ENCODE measurements at regions not wholly inside any gene's neighbourhood (a gene's known extent, or its start where the extent isn't known, plus 50 kb on each side); places are given as distances from the start of the nearest gene placed in this dataset.
"Not testable (repeated sequence)": the region's sequence is repeated elsewhere in the genome, so short reads cannot be mapped to it uniquely, and the experiment has no call there.

DNA sequence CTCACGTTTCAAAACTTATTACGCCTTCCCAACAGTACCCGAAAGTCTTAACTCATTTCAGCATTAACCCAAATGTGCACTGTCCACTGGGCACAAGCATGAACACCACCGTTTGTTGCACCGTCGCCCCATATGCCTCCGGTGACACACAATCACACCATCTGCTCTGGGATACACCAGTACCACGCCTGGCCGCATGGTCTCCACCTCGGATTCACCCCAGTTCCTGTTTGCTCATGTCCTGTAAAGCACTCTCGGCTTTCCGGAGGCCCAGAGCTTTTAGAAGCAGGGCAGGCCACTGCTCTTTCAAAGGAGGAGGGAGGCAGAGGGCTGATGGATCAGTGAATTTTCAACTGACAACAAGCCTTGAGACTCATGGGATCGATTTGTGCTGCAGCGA is 1570.0 kb upstream of the DEFB115 start:
- DNase-seq: no peak
- intact Hi-C loops (cut with DNase I): no loop called here
- ATAC-seq: no peak

DNA sequence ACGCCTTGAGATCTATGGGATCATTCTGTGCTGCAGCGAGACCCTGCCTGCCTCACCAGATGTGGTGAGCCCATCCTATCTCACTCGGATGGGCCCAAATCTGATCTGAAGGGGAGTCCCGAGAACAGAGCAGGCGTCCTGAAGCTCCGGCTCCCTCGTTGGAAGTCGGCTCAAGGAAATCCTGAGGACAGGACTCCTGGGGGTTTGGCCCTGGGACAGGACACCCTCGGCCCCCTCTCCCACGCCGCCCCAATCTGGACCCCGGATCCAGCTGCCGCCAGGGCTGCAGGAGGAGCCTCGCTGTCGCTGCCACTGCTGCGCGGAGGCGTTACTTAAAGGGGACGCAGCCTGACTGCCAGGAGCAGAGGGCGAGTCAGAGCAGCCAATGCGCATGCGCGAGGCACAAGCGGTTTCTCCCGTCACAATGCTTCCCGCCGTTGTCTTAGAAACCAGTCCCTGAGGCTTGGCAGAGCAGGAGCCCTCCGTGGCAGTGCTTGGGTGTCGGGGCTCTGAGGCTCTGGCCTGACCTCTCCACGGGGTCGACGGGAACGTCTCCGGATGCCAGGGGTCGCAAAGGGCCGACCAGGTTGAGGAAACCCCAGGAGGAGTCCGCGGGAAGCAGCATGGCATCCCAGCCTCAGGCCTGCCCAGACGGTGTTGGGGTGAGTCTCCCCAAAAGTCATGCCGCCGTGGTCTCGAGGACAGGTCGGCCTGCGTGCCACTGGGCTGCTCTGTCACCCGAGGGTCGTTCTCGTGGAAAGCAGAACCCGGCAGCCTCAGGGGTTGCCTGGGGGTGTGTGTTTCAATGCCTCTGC is 1567.8 kb upstream of the DEFB115 start:
- ATAC-seq (peak in 1 of 2 donors; percentile 36), DNase-seq (peak; percentile 31)
- intact Hi-C loops (cut with DNase I): no loop called here

DNA sequence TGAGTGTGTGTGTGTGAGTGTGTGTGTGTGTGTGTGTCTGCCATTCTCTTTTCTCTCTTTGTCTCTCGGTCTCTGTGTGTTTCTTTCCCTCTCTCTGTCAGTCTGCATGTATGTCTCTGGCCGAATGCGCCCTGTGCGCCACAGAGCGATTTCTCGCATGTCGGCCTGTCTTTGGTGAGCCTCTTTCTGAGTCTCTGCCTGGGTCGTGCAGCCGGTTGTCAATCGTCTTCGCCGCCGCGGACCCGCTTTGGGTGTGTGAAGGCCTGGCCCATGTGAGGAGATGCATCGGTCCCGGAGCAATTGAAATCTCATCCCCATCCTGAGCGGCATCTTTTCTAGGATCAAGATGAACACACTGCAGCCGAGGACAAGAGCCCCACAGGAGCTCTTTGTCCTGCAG is 1567.2 kb upstream of the DEFB115 start:
- no peak for DNase-seq
- ATAC-seq: no peak
- intact Hi-C loops (cut with DNase I): no loop called here

DNA sequence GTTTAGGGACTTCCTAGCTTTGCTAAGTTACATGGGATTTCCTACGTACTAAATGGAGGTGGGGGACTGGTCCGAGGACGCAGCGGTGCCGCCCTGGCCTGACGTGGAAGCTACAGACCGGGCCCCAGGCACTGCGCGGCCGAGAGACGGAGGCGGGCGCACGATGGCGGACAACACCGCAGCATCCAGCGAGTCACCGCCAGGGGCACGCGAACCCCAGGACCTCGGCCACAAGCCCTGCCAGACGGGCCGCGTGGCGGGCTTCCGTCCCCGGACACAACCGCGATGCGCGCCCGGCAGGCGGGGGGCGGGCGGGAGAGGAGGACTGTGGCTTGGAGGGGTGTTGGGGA is 1516.9 kb upstream of the DEFB115 start:
- DNase-seq (no peak), ATAC-seq (no peak)
- intact Hi-C loops (cut with DNase I): no loop called here

DNA sequence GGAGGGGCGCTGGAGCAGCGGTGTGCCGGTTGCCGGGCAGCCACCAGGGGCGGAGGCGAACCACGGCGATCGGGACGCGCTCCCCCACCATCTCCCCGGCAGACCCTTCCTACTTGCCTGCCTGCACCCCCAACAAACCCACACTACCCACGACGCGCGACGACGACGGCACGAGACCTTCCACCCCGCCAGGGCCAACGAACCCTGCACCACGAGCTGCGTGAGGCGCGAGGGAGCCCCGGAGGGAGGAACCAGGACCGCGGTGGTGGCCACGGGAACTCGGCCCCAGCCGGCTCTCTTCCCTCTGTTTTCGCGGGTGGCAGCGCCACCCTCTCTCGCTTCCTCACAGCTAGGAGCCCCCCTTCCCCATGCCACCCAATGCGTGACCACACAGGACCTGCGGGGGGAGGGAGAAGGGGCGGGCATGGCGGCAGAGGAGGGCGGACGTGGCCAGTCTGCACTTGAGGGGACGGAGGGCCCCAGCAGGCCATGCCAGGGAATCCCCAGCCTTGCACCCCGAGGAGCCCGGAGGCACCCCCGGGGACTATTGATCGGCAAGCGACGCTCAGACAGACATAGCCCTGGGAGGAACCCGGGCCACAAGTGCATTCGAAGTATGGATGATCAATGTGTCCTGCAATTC is 1516.4 kb upstream of the DEFB115 start:
- intact Hi-C loops (cut with DNase I): no loop called here
- no peak for ATAC-seq
- no peak for DNase-seq

DNA sequence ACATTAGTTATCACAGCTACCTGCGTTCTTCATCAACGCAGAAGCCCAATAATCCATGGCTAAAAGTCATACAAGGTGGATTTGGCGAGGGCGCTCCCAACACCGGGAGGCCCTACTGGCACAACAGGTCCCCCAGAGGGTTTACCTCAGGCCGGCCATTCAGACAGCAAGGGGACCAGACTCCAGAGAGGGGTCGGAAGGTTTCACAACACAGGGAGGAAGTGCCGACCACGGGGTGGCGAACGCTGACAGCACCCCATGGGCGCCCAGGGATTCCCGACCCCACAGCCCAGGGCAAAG is 1515.9 kb upstream of the DEFB115 start:
- ATAC-seq: no peak
- intact Hi-C loops (cut with DNase I): no loop called here
- DNase-seq: no peak

DNA sequence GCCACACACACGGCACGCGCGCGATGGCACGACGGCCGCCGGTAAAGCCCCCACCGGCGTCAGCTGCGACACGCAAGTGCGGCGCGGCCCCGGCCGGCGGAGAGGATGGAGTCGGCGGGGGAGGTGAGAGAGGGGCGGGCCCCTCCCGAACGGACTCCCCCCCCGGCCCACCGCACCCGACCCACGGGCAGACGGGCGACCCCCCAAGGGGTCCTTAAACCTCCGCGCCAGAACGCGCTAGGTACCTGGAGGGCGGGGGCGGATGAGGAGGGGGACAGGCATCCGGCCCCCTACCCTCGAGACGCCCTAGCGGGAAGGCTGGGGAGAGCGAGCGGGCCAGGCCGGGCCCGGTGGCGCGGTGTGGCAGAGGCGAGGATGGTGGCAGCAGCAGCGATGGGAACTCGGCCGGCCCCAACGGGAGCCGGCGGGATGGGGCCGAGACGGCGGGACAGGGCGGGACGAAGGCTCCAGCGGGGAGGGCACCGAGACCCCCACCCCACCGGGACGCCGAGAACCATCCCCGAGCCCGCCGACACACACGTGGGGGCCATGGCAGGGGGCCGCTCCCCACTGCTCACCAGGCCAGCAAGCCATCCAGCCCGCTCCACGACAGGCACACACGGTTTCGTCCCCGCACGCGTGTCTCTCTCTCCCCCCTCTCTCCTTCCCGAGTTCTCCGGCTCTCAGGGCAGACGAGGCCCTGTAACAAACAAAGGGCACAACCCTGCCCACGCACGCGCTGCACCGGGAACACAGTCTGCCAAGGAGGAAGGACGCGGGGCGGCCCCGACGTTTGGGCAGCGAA is 1515.4 kb upstream of the DEFB115 start:
- ATAC-seq (peak in 1 of 2 donors; percentile 15), DNase-seq (no peak)
- intact Hi-C loops (cut with DNase I): no loop called here

DNA sequence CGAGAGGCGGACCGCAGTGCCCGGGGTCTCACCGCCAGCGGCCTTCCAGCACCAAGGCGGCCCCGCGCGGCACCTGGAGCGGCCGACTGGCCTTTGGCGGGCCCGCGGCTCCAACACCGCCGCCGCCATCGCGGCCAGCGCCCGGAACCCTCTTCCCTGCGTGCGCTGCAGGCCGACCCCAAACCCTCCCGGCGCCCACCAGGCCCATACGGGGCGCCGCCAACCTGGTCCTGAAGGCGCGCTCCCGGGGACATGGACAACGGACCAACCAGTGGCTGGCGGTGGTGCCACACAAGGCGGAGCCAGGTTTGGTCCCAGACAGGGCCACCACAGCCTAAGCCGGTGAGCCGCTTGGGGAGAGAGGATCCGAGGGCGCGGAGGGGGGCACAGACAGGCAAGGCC is 1514.8 kb upstream of the DEFB115 start:
- DNase-seq: no peak
- intact Hi-C loops (cut with DNase I): no loop called here
- ATAC-seq: no peak

DNA sequence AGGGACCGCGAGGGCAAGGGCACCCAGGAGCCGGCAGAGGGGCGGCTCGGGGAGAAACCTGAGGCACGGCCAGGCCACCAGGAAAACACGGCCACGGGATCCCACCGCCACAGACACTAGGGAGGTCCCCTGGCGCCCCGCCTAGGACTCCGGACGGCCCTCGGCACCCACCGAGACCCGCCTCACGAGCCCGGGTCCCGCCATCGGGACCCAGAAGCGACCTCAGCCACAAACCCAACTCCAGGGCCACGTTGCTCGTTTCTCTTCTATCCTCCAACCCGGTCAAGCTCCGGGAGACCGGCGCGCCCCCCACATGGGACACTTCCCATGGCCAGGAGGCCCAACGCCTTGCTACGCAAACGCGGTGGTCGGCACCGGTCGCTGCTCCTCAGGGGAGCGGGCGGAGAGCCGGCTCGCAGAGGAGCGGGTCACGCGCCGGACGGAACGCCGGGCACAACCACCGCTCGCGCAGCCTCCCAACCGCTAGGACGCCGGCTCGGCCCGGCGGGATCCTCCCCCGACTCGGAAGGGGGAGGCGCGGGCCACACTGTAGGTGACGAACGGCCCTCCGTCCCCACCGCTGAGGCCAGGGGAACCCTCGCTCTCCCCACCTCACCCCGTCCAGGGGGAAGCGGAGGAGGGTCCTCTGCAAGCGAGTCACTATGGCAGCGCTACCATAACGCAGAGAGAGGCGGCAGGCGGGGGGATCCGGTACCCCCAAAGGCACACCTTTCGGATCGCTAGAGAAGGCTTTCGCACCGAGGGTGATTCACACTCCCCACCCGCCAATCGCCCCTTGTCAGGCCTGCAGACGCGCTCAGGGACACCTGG is 1514.1 kb upstream of the DEFB115 start:
- intact Hi-C loops (cut with DNase I): no loop called here
- ATAC-seq (no peak), DNase-seq (no peak)

DNA sequence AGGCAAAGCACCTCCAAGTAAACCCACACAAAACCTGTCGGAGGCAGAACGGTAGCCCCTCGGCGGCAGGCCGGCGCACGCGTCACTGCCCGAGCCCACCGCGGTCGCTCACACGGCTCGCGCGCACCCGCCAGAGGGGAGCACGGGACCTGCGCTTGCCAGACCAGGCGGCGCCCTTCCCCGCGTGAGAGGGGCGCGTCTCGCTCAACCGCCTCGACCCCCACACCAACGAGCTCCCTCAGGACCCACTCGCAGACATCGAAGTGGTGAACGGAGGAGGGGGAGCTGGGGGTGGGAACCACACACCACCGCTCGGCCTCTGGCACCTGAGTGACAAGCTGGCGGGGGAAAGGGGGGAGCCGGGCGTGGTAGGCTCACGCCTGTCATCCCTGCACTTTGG is 1513.4 kb upstream of the DEFB115 start:
- no peak for DNase-seq
- ATAC-seq: no peak
- intact Hi-C loops (cut with DNase I): no loop called here

DNA sequence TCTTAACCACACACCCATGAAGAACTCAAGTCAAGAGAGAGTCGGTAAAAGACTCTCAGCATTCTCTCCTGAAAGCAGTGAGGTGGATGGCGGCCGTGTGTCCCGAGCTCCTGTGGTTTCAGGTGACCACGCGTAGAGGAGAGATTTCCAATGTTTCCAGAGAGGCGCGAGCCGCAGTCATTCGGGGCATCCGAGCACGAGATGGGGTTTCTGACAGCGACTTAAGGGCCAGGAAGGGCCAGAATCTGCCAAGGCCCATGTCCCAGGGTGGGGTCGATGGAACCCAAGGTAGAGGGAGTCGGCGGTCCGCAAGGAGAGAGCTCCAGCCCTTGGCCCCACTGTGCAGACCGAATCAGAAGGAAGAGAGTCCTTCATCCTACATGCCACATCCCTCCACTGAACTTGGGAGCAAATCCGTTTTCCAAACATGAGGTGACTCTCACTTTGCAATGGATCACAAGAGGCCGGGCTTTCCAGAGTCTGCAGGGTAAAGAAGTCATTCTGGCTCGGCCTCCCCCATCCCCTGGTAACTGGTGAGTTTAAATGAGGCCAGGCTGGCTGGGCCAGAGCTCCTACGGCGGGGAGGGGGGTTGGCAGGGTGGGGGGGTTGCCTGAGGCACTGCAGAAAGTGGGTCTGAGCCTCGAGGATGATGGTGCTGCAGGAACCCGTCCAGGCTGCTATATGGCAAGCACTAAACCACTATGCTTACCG is 1511.8 kb upstream of the DEFB115 start:
- intact Hi-C loops (cut with DNase I); DNase-seq; ATAC-seq: not testable (repeated sequence)

DNA sequence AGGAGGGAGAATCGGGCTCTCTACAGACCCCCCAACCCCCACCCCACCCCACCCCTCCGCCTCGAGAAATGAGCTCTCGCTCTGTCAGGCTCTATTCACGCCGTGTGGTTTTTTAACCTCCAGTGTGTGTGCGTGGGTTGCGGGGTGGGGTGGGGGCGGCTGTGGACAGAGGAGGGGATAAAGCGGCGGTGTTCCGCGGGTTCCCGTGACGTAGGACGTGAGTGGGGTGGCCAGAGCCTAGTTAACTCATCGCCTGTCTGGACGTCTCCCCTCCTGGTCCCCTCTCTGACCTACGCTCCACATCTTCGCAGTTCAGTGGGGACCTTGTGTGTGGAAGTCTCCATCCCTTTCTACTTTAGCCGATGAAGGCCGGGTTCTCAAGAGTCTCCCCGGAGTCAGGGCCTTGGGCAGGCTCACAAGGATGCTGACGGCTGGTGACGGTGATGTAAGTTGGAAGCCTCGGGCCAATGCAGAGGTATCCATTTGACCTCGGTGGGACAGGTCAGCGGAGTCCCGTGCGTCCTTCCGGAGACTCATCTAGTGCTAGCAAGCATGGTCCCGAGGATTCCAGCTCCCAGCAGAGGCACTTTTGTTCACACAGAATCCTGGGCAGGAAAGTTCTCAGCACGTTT is 1507.1 kb upstream of the DEFB115 start:
- ATAC-seq: no peak
- no peak for DNase-seq
- intact Hi-C loops (cut with DNase I): no loop called here

DNA sequence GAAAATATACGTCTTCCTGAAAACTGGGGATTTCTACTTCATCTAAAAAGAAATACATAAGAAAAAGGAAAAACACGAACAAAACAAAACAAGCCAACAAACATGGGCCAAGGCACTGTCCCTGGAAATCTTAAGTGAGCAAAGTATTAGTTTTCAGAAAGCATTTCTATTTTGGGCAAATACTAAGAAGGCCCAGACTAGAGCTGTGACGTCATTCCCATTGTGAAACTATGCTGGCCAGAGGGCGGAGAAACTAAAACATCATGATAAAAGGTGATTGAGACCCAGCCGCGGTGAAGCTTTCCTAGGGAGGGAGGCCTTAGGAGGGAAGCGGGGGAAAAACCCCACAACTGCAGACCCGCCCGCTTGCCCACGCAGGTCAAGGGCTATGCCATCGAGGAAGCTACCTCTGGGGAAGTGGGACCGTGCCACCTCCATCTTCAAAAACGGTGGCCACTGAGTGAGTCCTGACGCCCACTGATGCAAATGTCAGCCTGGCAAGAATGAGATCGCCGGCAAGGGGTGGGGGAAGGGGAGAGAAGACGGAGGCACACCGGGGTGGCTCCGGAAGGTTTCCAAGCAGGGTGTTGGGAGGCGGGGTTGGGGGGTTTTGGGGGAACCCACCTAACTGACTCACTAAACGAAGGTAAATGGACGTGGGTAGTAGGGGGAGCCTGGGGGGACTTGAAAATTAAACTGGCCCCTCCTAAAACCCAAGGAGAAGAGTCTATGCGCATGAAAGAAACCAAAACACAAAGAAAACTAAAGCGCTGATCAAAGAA is 1504.6 kb upstream of the DEFB115 start:
- intact Hi-C loops (cut with DNase I); ATAC-seq; DNase-seq: not testable (repeated sequence)

DNA sequence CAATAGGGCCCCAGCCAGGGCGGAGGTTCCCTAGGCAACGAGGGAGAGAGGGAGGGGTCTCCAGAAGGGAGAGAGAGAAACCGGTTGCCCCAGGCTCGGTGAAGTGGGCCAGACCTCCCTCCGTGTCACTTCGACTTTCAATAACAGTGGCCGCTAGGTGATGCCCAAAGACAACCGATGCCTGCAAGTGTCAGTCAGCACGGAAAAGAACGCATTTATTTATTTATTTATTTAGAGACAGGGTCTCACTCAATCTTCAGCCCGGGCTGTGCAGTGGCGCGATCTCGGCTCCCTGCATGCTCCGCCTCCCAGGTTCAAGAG is 1504.1 kb upstream of the DEFB115 start:
- intact Hi-C loops (cut with DNase I); DNase-seq; ATAC-seq: not testable (repeated sequence)

DNA sequence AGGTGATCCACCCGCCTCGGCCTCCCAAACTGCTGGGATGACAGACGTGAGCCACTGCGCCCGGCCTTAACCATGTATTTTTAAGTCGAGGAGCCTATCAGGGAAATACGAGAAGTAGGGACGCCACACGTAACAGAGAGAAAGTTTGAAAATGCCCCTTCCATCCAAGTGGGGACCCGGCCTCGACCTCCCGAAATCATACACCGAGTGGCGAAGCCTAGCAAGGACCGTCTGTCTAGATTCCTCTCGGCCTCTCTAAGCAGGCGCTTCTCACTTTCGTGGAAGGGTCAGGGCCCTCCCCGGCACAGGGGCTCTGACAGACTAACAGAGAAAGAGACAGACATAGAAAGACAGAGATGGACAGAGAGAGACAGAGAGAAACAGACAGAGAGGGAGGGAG is 1503.6 kb upstream of the DEFB115 start:
- DNase-seq; ATAC-seq; intact Hi-C loops (cut with DNase I): not testable (repeated sequence)

DNA sequence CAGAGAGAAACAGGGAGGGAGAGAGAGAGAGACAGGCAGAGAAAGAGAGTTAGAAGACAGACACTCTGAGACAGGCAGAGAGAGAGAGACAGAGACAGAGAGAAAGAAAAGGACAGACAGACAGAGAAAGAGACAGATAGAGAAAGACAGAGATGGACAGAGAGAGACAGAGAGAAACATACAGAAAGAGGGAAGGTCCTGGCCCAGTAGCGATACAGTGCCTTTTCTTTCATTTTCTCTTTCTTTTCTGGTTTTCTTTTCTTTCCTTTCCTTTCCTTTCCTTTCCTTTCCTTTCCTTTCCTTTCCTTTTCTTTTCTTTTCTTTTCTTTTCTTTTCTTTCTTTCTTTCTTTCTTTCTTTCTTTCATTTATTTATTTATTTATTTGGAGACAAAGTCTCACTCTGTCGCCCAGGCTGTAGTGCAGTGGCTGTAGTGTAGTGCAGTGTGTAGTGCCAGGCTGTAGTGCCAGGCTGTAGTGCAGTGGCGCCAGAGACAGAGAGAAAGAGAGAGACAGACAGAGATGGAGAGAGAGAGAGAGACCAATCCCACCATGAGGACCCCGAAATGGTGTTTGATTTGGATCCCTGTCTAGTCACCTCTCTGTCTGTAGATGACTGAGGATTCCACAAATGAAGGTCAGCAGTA is 1501.5 kb upstream of the DEFB115 start:
- intact Hi-C loops (cut with DNase I); DNase-seq; ATAC-seq: not testable (repeated sequence)

DNA sequence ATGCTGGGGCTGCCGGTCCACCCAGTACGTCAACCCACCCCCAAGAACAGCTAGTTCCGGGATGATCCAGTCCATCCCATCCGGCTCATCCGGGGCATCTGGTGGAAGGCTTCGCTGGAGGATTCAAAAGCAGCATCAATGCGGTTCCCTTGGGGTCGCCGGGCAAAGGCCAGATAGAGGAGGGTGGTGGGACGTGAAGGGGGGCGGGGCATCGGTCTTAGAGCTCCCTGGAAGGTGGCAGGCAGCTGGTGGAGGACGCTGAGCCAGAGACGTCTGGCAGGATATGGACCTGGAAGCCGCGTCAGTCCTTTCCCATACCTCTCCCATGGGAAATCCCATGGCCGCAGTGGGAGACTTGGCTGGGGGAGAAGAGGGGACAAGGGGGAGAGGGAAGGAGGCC is 1500.8 kb upstream of the DEFB115 start:
- intact Hi-C loops (cut with DNase I): no loop called here
- ATAC-seq: no peak
- DNase-seq: no peak

All from left cardiac atrium (tissue), 4 donors.